CD4-positive, CD25-positive, alpha-beta regulatory T cell (primary cell): ENCODE measurements at regions not wholly inside any gene's neighbourhood (a gene's known extent, or its start where the extent isn't known, plus 50 kb on each side); places are given as distances from the start of the nearest gene placed in this dataset.

Experiments used
- ATAC-seq, 2 donors: fragments of 150-1000 bp; cut with Tn5 transposase; one replicate each; pipeline ENCODE4 v1.10.0; 2021; ENCODE audit warnings: low read depth in 2 of 2, moderate number of reproducible peaks in 2 of 2, moderate library complexity in 1 of 2
- DNase-seq, 3 donors: peaks; one replicate each; pipeline versions ENCODE4 v3.0.0 to v3.0.0-alpha.2; 2012 to 2022; ENCODE audit warnings: mixed read lengths in 1 of 3
- H3K27ac ChIP-seq: one replicate; pipeline ENCODE4 v1.7.0; 2013; ENCODE audit warnings: mild to moderate bottlenecking, low read length; ENCODE audit not compliant: insufficient read depth, poor library complexity, severe bottlenecking
- H3K27me3 ChIP-seq: one replicate; pipeline ENCODE4 v1.7.0; 2013; ENCODE audit warnings: low read length; ENCODE audit not compliant: control insufficient read depth, insufficient read depth
- H3K36me3 ChIP-seq: one replicate; pipeline ENCODE4 v1.7.0; 2013; ENCODE audit warnings: mild to moderate bottlenecking, low read length, moderate library complexity; ENCODE audit not compliant: control insufficient read depth, insufficient read depth
- H3K4me1 ChIP-seq: 2 replicates; pipeline ENCODE4 v1.7.0; 2013; ENCODE audit warnings: mild to moderate bottlenecking, low read length; ENCODE audit not compliant: insufficient read depth, control insufficient read depth, poor library complexity, severe bottlenecking
- H3K4me3 ChIP-seq: one replicate; pipeline ENCODE4 v1.7.0; 2013; ENCODE audit warnings: low read depth, mild to moderate bottlenecking, low read length, moderate library complexity
- H3K9me3 ChIP-seq, 2 experiments: 1 replicate in 1 of 2; 2 replicates in 1 of 2; pipeline ENCODE4 v1.7.0; 2013; ENCODE audit warnings: low read length in 2 of 2, mild to moderate bottlenecking in 1 of 2, moderate library complexity in 1 of 2; ENCODE audit not compliant: control insufficient read depth in 2 of 2
- H3K27ac Mint-ChIP-seq, 3 donors: one replicate each; pipeline ENCODE4 v1.8.0; 2020 to 2022; ENCODE audit warnings: mild to moderate bottlenecking in 3 of 3, mixed read lengths in 3 of 3, moderate library complexity in 2 of 3
- H3K27me3 Mint-ChIP-seq: one replicate; pipeline ENCODE4 v1.8.0; 2022; ENCODE audit warnings: mild to moderate bottlenecking, mixed read lengths
- H3K36me3 Mint-ChIP-seq: one replicate; pipeline ENCODE4 v1.8.0; 2020; ENCODE audit warnings: mixed read lengths
- H3K4me1 Mint-ChIP-seq, 4 donors: one replicate each; pipeline ENCODE4 v1.8.0; 2020 to 2022; ENCODE audit warnings: mixed read lengths in 4 of 4, mild to moderate bottlenecking in 1 of 4
- H3K4me3 Mint-ChIP-seq, 4 donors: one replicate each; pipeline ENCODE4 v1.8.0; 2020 to 2022; ENCODE audit warnings: mild to moderate bottlenecking in 4 of 4, mixed read lengths in 4 of 4, moderate library complexity in 3 of 4
- H3K9me3 Mint-ChIP-seq, 7 donors: one replicate each; pipeline ENCODE4 v1.8.0; 2020 to 2022; ENCODE audit warnings: mixed read lengths in 7 of 7, mild to moderate bottlenecking in 3 of 7, moderate library complexity in 2 of 7

DNA sequence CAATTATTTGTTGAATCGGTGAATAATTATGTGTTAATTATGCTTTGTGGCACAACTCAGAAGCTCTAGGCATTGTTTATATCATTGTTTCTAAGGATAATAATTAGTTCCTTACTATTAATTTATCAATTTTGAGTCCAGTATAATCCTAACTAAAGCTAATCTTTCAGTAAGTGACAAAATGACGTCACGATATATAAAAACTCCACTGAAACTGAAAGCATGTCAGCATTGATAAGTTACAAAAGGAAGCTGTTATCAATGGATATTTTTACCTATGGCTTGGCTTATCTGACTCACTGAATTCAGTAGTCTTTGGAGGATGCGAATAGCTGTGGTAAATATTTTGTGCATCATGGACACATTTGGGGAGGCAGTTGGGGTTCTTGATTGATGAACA lies 793.1 kb downstream of the NXPH1 start:
- no peak overlapping the region for H3K4me3 ChIP-seq
- H3K9me3 ChIP-seq: peaks cover 0 to 4% of the 10 kb centered on the region in 2 experiments
- H3K27ac ChIP-seq: no peak overlapping the region
- no peaks in the 10 kb centered on the region for H3K36me3 Mint-ChIP-seq
- peaks cover 0 to 8% (median 4%) of the 10 kb centered on the region in 7 donors for H3K9me3 Mint-ChIP-seq
- no peak overlapping the region for H3K27ac Mint-ChIP-seq
- H3K4me1 ChIP-seq: no peaks in the 10 kb centered on the region
- DNase-seq: no peak
- ATAC-seq: no peak
- no peaks in the 10 kb centered on the region for H3K36me3 ChIP-seq
- H3K27me3 ChIP-seq: no peaks in the 10 kb centered on the region
- no peaks in the 10 kb centered on the region for H3K4me1 Mint-ChIP-seq
- H3K27me3 Mint-ChIP-seq: no peaks in the 10 kb centered on the region
- no peak overlapping the region for H3K4me3 Mint-ChIP-seq

DNA sequence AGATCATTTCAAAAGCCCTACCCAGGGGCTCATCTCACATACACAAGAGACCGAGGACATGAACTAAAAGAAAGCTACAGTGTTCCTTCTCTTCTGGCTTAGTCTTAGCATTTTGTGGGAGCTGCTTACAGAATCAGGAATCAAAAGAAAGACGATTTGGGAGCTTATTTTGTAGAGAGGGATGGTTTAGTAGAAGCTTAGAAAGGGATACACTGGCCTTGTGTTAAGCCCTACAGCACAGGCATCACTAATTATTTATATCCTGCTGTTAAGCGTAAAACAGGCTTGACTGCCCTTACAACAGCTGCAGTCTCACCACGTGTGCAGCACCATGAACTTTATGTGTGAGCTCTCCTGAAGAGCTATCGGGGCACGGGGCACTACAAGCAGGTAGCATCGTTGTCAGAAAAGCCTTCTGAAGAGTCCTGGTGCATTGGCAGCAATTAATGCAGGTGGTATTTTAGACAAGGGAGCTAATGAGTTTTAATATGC lies 798.3 kb downstream of the NXPH1 start:
- DNase-seq (no peak), ATAC-seq (no peak)
- H3K4me1 Mint-ChIP-seq: no peaks in the 10 kb centered on the region
- no peak overlapping the region for H3K27ac Mint-ChIP-seq
- H3K4me3 ChIP-seq: no peak overlapping the region
- H3K27ac ChIP-seq: no peak overlapping the region
- H3K27me3 ChIP-seq: no peaks in the 10 kb centered on the region
- peaks cover 0 to 2% of the 10 kb centered on the region in 2 experiments for H3K9me3 ChIP-seq
- no peaks in the 10 kb centered on the region for H3K36me3 ChIP-seq
- H3K27me3 Mint-ChIP-seq: no peaks in the 10 kb centered on the region
- peaks cover 2 to 9% (median 3%) of the 10 kb centered on the region in 7 donors for H3K9me3 Mint-ChIP-seq
- H3K4me1 ChIP-seq: no peaks in the 10 kb centered on the region
- no peaks in the 10 kb centered on the region for H3K36me3 Mint-ChIP-seq
- no peak overlapping the region for H3K4me3 Mint-ChIP-seq

DNA sequence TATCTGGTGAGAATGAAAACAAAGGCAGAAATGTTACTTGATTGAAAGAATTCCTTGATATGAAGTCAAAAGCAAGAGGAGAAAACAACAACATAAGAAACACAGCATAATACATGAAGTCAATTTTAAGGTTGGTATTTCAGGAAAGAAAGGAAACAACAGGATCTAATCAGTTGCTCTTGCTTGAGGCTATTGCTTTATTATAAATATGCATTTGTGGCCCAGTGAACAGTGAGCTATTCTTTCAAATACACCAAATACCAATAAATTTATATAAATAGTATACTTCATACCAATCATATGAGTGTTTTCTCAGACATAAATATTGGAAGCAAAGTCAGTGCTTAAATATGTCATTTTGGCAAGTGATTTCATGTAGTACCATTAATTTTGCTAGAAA lies 806.6 kb downstream of the NXPH1 start:
- Histone ChIP-seq H3K36me3 (no peaks in the 10 kb centered on the region), H3K9me3 (no peaks in the 10 kb centered on the region), H3K4me1 (no peaks in the 10 kb centered on the region), H3K27ac (no peak overlapping the region), H3K27me3 (no peaks in the 10 kb centered on the region), H3K4me3 (no peak overlapping the region)
- no peaks in the 10 kb centered on the region for H3K27me3 Mint-ChIP-seq
- no peak overlapping the region for H3K4me3 Mint-ChIP-seq
- peaks cover 0 to 5% (median 0%) of the 10 kb centered on the region in 4 donors for H3K4me1 Mint-ChIP-seq
- H3K36me3 Mint-ChIP-seq: no peaks in the 10 kb centered on the region
- ATAC-seq: no peak
- H3K9me3 Mint-ChIP-seq: peaks cover 2 to 19% (median 6%) of the 10 kb centered on the region in 7 donors
- no peak for DNase-seq
- H3K27ac Mint-ChIP-seq: no peak overlapping the region

DNA sequence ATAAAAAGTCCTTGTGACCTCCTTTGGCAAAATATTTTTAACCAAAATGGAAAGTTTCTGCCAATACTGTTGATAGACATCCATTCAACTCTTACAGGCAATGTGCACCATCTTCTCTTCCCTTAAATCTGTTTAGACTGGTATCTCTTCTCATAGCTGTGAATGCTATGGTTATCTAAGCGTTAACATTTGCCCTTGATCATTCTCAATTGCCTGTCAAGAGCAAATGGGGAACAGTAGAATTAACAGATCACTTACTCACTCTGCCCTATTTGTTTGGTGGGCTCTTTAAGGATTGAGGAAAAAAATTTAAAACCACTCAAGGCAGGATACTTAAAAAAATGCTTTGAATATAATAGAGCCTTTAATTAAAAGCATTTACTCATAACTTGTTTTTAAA lies 808.4 kb downstream of the NXPH1 start:
- no peak overlapping the region for H3K27ac Mint-ChIP-seq
- H3K4me3 ChIP-seq: no peak overlapping the region
- no peaks in the 10 kb centered on the region for H3K36me3 ChIP-seq
- H3K27me3 Mint-ChIP-seq: no peaks in the 10 kb centered on the region
- H3K4me1 Mint-ChIP-seq: peaks cover 0 to 5% (median 0%) of the 10 kb centered on the region in 4 donors
- no peaks in the 10 kb centered on the region for H3K27me3 ChIP-seq
- no peak overlapping the region for H3K4me3 Mint-ChIP-seq
- H3K36me3 Mint-ChIP-seq: no peaks in the 10 kb centered on the region
- H3K9me3 ChIP-seq: no peaks in the 10 kb centered on the region
- H3K9me3 Mint-ChIP-seq: peaks cover 2 to 21% (median 6%) of the 10 kb centered on the region in 7 donors
- H3K4me1 ChIP-seq: no peaks in the 10 kb centered on the region
- DNase-seq (no peak), ATAC-seq (no peak)
- H3K27ac ChIP-seq: no peak overlapping the region

DNA sequence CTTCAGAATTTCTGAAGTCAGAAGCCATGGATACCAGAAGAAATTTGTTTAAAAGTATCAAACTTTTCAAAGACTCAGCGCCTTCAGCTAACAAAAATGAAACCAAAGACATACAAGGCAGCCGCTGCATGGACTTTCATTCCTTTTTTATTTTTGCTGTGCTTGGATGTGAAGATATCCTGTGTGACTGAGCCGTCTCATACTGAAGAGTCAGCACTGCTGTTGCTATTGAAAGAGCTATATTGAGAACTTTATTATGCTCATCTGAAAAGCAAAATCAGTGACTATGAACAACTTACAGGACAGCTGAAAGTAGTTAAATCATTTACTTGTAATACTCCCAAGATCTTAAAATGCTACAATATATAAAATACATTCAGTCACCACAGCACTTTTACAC lies 809.2 kb downstream of the NXPH1 start:
- no peaks in the 10 kb centered on the region for H3K4me1 ChIP-seq
- H3K36me3 ChIP-seq: no peaks in the 10 kb centered on the region
- Mint-ChIP-seq H3K9me3 (peaks cover 2 to 20% (median 5%) of the 10 kb centered on the region in 7 donors), H3K4me1 (peaks cover 0 to 5% (median 0%) of the 10 kb centered on the region in 4 donors), H3K4me3 (no peak overlapping the region), H3K27me3 (no peaks in the 10 kb centered on the region), H3K36me3 (no peaks in the 10 kb centered on the region), H3K27ac (no peak overlapping the region)
- H3K4me3 ChIP-seq: no peak overlapping the region
- no peaks in the 10 kb centered on the region for H3K9me3 ChIP-seq
- no peaks in the 10 kb centered on the region for H3K27me3 ChIP-seq
- no peak overlapping the region for H3K27ac ChIP-seq
- DNase-seq (no peak), ATAC-seq (no peak)

DNA sequence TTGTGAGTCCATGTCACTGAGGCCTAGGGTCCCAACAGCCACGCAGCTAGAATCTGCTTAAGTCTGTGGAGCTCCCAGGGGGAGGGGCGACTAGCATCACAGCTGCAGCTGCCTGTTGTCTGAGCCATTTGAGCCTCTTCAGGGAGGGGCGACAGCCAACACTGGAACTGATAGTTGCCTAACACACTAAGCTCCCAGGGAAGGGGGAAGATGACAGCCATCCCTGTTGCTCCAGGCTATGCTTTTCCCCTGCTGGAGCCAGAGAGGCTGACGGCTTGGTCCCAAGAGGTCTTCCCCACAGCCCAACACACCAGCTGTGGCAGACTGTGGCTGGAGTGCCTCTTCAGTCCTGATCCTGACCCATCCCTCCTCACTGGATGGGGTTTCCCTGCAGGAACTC lies 817.5 kb downstream of the NXPH1 start:
- no peaks in the 10 kb centered on the region for H3K4me1 ChIP-seq
- DNase-seq (no peak), ATAC-seq (no peak)
- H3K4me3 ChIP-seq: no peak overlapping the region
- Mint-ChIP-seq H3K4me3 (no peak overlapping the region), H3K9me3 (peaks cover 5 to 23% (median 13%) of the 10 kb centered on the region in 7 donors), H3K27ac (no peak overlapping the region), H3K27me3 (no peaks in the 10 kb centered on the region), H3K36me3 (no peaks in the 10 kb centered on the region), H3K4me1 (peaks cover 0 to 4% (median 0%) of the 10 kb centered on the region in 4 donors)
- H3K27me3 ChIP-seq: no peaks in the 10 kb centered on the region
- peaks cover 0 to 4% of the 10 kb centered on the region in 2 experiments for H3K9me3 ChIP-seq
- H3K36me3 ChIP-seq: no peaks in the 10 kb centered on the region
- H3K27ac ChIP-seq: no peak overlapping the region

DNA sequence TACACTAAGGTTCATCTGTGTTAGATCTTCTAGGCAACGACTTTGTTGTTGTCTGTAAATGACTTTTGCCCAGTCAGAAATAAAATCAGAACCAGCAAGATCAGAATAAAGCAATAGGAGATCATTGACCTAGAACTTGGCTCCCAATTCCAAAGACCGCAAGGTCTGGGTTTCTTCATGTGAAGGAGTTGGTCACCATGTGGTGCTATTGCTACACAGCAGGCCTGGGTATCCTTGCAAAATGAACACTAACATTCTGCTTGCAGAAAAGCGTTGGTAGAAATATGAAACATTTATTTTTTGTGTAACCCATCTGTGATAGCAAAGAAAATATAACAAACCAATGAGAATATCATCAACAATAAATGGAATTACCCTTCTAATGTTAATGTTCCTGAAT lies 831.0 kb downstream of the NXPH1 start:
- H3K9me3 Mint-ChIP-seq: peaks cover 2 to 36% (median 8%) of the 10 kb centered on the region in 7 donors
- H3K27ac ChIP-seq: no peak overlapping the region
- H3K4me1 Mint-ChIP-seq: no peaks in the 10 kb centered on the region
- no peaks in the 10 kb centered on the region for H3K27me3 ChIP-seq
- no peaks in the 10 kb centered on the region for H3K36me3 ChIP-seq
- ATAC-seq: no peak
- H3K4me3 ChIP-seq: no peak overlapping the region
- H3K36me3 Mint-ChIP-seq: no peaks in the 10 kb centered on the region
- H3K9me3 ChIP-seq: peaks cover 0 to 1% of the 10 kb centered on the region in 2 experiments
- H3K4me3 Mint-ChIP-seq: no peak overlapping the region
- H3K27ac Mint-ChIP-seq: no peak overlapping the region
- no peaks in the 10 kb centered on the region for H3K4me1 ChIP-seq
- no peak for DNase-seq
- H3K27me3 Mint-ChIP-seq: no peaks in the 10 kb centered on the region

DNA sequence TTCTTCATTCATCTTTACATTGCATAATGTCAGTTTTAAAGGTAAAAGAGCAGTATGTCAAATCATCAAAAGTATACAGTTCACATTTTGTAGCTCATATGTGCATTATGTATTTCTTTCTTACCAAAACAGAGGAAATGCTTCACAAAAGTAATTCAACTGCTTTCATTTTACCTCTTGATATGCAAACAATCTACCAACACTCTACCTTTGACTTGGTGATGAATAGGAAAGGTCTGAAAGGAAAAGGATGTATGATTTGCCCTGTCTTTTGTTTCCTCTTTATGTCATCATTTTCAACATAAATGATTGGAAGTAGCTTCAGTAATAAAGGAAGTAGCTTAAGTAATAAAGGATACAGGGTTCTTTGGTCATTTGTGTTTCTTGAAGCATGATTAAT lies 846.7 kb downstream of the NXPH1 start:
- DNase-seq (no peak), ATAC-seq (no peak)
- H3K27me3 Mint-ChIP-seq: no peaks in the 10 kb centered on the region
- peaks cover 0 to 16% (median 2%) of the 10 kb centered on the region in 7 donors for H3K9me3 Mint-ChIP-seq
- no peak overlapping the region for H3K27ac Mint-ChIP-seq
- Histone ChIP-seq H3K4me1 (no peaks in the 10 kb centered on the region), H3K9me3 (peaks cover 0 to 2% of the 10 kb centered on the region in 2 experiments), H3K27me3 (no peaks in the 10 kb centered on the region), H3K27ac (no peak overlapping the region), H3K4me3 (no peak overlapping the region), H3K36me3 (no peaks in the 10 kb centered on the region)
- H3K4me1 Mint-ChIP-seq: no peaks in the 10 kb centered on the region
- no peaks in the 10 kb centered on the region for H3K36me3 Mint-ChIP-seq
- H3K4me3 Mint-ChIP-seq: no peak overlapping the region
